ENCODE measurements at regions not wholly inside any gene's neighbourhood (a gene's known extent, or its start where the extent isn't known, plus 50 kb on each side); places are given as distances from the start of the nearest gene placed in this dataset.

GRCh38 chr14:51458563-51458955 lies 193.2 kb upstream of the FRMD6 start:
- no peaks in the 10 kb centered on the region for H3K4me1 ChIP-seq (ENCODE audit: control insufficient read depth in 1 of 2, insufficient read depth in 1 of 2, low read depth in 1 of 2, low read length in 1 of 2)
- H3K9me3 ChIP-seq = no peaks in the 10 kb centered on the region
- no peak overlapping the region for H3K4me3 ChIP-seq (ENCODE audit: low read depth in 1 of 2, low read length in 1 of 2)
- H3K36me3 ChIP-seq = no peaks in the 10 kb centered on the region
- H3K27ac ChIP-seq = no peak overlapping the region
- H3K27me3 ChIP-seq = no peaks in the 10 kb centered on the region
- no peak for TF ChIP-seq CTCF (IDR thresholded peaks at IDR 0.05)

- Histone ChIP-seq H3K27me3 (no peaks in the 10 kb centered on the region), H3K4me1 (ENCODE audit: control insufficient read depth in 1 of 2, insufficient read depth in 1 of 2, low read depth in 1 of 2, low read length in 1 of 2) (no peaks in the 10 kb centered on the region), H3K4me3 (ENCODE audit: low read depth in 1 of 2, low read length in 1 of 2) (no peak overlapping the region), H3K9me3 (no peaks in the 10 kb centered on the region), H3K27ac (no peak overlapping the region), H3K36me3 (no peaks in the 10 kb centered on the region)
- no peak for TF ChIP-seq CTCF (IDR thresholded peaks at IDR 0.05)
Observed at GRCh38 chr14:51460011-51460410, 191.7 kb upstream of the FRMD6 start.

DNA sequence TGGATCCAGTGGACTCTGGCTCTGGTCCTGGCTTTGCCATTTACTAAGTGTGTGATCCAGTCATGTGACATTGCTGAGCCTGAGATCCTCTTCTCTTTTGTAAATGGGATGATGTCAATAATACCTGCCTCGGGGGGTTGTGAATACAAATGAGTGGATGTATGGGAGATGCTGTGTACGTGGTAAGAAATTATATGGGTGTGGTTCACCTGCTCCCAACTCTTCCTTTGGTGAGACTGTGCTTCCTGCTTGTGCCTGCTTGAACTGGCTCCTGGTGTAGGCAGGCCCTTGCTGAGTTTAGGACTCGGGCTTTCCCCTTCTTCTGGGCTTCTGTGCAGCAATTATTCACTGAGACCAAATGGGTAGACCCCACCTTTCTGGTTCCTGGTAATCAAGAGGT lies 189.5 kb upstream of the FRMD6 start:
- H3K9me3 ChIP-seq = no peaks in the 10 kb centered on the region
- H3K27me3 ChIP-seq = no peaks in the 10 kb centered on the region
- H3K4me3 ChIP-seq (ENCODE audit: low read depth in 1 of 2, low read length in 1 of 2) = no peak overlapping the region
- H3K36me3 ChIP-seq = no peaks in the 10 kb centered on the region
- no peaks in the 10 kb centered on the region for H3K4me1 ChIP-seq (ENCODE audit: control insufficient read depth in 1 of 2, insufficient read depth in 1 of 2, low read depth in 1 of 2, low read length in 1 of 2)
- H3K27ac ChIP-seq = no peak overlapping the region
- no peak for TF ChIP-seq CTCF (IDR thresholded peaks at IDR 0.05)

DNA sequence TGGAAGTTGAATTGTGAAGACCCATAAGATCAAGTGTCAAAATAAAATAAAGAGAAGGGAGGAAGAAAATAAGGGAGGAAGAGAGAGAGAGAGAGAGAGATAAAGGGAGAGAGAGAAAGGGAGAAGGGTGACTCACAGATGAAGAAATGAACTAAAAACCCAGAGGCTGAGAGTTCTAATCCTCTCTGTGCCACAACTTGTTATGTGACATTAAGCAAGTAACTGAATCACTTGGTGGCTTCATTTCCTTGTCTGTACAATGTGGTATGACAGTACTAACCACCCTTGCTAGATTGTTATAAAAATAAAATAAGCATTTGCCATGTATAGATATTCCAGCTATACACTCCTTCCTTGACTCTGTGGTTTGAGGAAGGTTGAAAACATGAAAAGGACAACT lies 189.0 kb upstream of the FRMD6 start:
- Histone ChIP-seq H3K36me3 (no peaks in the 10 kb centered on the region), H3K4me1 (ENCODE audit: control insufficient read depth in 1 of 2, insufficient read depth in 1 of 2, low read depth in 1 of 2, low read length in 1 of 2) (no peaks in the 10 kb centered on the region), H3K4me3 (ENCODE audit: low read depth in 1 of 2, low read length in 1 of 2) (no peak overlapping the region), H3K27me3 (no peaks in the 10 kb centered on the region), H3K27ac (no peak overlapping the region), H3K9me3 (no peaks in the 10 kb centered on the region)
- TF ChIP-seq CTCF (IDR thresholded peaks at IDR 0.05) = no peak

DNA sequence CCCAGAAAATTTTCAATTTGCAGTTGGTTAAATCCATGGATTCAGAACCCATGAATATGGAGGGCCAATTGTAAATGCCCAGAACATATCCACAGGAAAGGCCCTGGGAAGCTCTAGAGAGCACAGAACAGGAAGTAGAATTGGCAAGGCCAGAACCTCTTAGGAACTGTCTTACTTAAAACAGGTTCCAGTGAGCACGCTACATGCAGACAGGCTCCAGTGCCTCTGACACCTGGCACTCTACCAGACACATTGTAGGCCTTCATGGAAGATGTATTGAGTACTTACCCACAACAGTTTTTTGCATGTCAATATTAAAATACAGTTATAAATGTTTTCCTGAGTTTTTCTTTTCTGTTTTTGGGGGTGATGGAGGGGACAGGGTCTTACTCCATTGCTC lies 188.2 kb upstream of the FRMD6 start:
- Histone ChIP-seq H3K27ac (no peak overlapping the region), H3K4me1 (ENCODE audit: control insufficient read depth in 1 of 2, insufficient read depth in 1 of 2, low read depth in 1 of 2, low read length in 1 of 2) (no peaks in the 10 kb centered on the region), H3K9me3 (no peaks in the 10 kb centered on the region), H3K4me3 (ENCODE audit: low read depth in 1 of 2, low read length in 1 of 2) (no peak overlapping the region), H3K27me3 (no peaks in the 10 kb centered on the region), H3K36me3 (no peaks in the 10 kb centered on the region)
- TF ChIP-seq CTCF (IDR thresholded peaks at IDR 0.05) = no peak

DNA sequence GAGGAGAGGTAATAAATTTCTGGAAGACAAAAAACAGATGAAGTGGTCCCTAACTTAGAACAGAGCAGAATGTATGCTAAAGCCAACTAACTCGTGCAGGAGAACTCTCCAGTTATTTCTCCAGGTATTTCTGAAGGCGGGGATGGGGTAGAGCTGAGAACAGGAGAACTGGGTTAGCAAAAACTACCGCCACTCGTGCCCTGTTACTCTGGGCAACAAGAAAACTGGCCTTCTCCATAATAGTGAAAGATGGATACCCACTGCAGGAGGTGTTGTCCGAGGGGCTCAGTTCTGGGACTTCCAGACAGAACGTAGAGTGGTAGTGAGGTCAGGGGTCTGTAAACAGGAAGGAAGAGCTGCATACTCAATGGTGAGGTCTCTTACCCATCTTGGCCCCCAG lies 187.3 kb upstream of the FRMD6 start:
- no peak for TF ChIP-seq CTCF (IDR thresholded peaks at IDR 0.05)
- Histone ChIP-seq H3K4me3 (ENCODE audit: low read depth in 1 of 2, low read length in 1 of 2) (no peak overlapping the region), H3K36me3 (no peaks in the 10 kb centered on the region), H3K9me3 (no peaks in the 10 kb centered on the region), H3K4me1 (ENCODE audit: control insufficient read depth in 1 of 2, insufficient read depth in 1 of 2, low read depth in 1 of 2, low read length in 1 of 2) (no peaks in the 10 kb centered on the region), H3K27ac (no peak overlapping the region), H3K27me3 (no peaks in the 10 kb centered on the region)
